ENCODE measurements at regions not wholly inside any gene's neighbourhood (a gene's known extent, or its start where the extent isn't known, plus 50 kb on each side); places are given as distances from the start of the nearest gene placed in this dataset.

GRCh38 chr4:175983636-175984035 lies 82.0 kb upstream of the WDR17 start:
- no peaks in the 10 kb centered on the region for H3K4me1 ChIP-seq (ENCODE audit: low read depth)
- no peaks in the 10 kb centered on the region for H3K36me3 ChIP-seq
- no peaks in the 10 kb centered on the region for H3K27me3 ChIP-seq
- H3K27ac ChIP-seq = no peak overlapping the region
- no peak for TF ChIP-seq CTCF (IDR thresholded peaks at IDR 0.05; ENCODE audit: low read depth, low read length)
- H3K9me3 ChIP-seq (ENCODE audit: low read depth) = no peaks in the 10 kb centered on the region
- no peak overlapping the region for H3K4me3 ChIP-seq
- DNase-seq (ENCODE audit: low read depth in 1 of 2, low spot score in 1 of 2) = no peak

GRCh38 chr4:175986668-175987067 lies 79.0 kb upstream of the WDR17 start:
- no peak overlapping the region for H3K4me3 ChIP-seq
- TF ChIP-seq CTCF (IDR thresholded peaks at IDR 0.05; ENCODE audit: low read depth, low read length) = no peak
- no peak for DNase-seq (ENCODE audit: low read depth in 1 of 2, low spot score in 1 of 2)
- H3K27me3 ChIP-seq = no peaks in the 10 kb centered on the region
- H3K27ac ChIP-seq = no peak overlapping the region
- H3K9me3 ChIP-seq (ENCODE audit: low read depth) = no peaks in the 10 kb centered on the region
- no peaks in the 10 kb centered on the region for H3K36me3 ChIP-seq
- H3K4me1 ChIP-seq (ENCODE audit: low read depth) = no peaks in the 10 kb centered on the region

GRCh38 chr4:175988511-175988910 lies 77.1 kb upstream of the WDR17 start:
- H3K27me3 ChIP-seq = no peaks in the 10 kb centered on the region
- no peaks in the 10 kb centered on the region for H3K36me3 ChIP-seq
- DNase-seq (ENCODE audit: low read depth in 1 of 2, low spot score in 1 of 2) = no peak
- no peaks in the 10 kb centered on the region for H3K9me3 ChIP-seq (ENCODE audit: low read depth)
- no peak overlapping the region for H3K27ac ChIP-seq
- no peaks in the 10 kb centered on the region for H3K4me1 ChIP-seq (ENCODE audit: low read depth)
- H3K4me3 ChIP-seq = no peak overlapping the region
- TF ChIP-seq CTCF (IDR thresholded peaks at IDR 0.05; ENCODE audit: low read depth, low read length) = no peak

- TF ChIP-seq CTCF (IDR thresholded peaks at IDR 0.05; ENCODE audit: low read depth, low read length) = no peak
- no peak overlapping the region for H3K4me3 ChIP-seq
- no peak overlapping the region for H3K27ac ChIP-seq
- H3K27me3 ChIP-seq = no peaks in the 10 kb centered on the region
- no peaks in the 10 kb centered on the region for H3K36me3 ChIP-seq
- H3K4me1 ChIP-seq (ENCODE audit: low read depth) = no peaks in the 10 kb centered on the region
- H3K9me3 ChIP-seq (ENCODE audit: low read depth) = no peaks in the 10 kb centered on the region
- no peak for DNase-seq (ENCODE audit: low read depth in 1 of 2, low spot score in 1 of 2)
Observed at GRCh38 chr4:175996206-175996605, 69.4 kb upstream of the WDR17 start.

- no peak for DNase-seq (ENCODE audit: low read depth in 1 of 2, low spot score in 1 of 2)
- no peaks in the 10 kb centered on the region for H3K9me3 ChIP-seq (ENCODE audit: low read depth)
- H3K36me3 ChIP-seq = no peaks in the 10 kb centered on the region
- TF ChIP-seq CTCF (IDR thresholded peaks at IDR 0.05; ENCODE audit: low read depth, low read length) = no peak
- H3K27ac ChIP-seq = no peak overlapping the region
- no peak overlapping the region for H3K4me3 ChIP-seq
- peaks cover 6% of the 10 kb centered on the region for H3K27me3 ChIP-seq
- H3K4me1 ChIP-seq (ENCODE audit: low read depth) = no peaks in the 10 kb centered on the region
Observed at GRCh38 chr4:175997291-175997690, 68.3 kb upstream of the WDR17 start.

- DNase-seq (ENCODE audit: low read depth in 1 of 2, low spot score in 1 of 2) = no peak
- Histone ChIP-seq H3K36me3 (no peaks in the 10 kb centered on the region), H3K9me3 (ENCODE audit: low read depth) (no peaks in the 10 kb centered on the region), H3K4me1 (ENCODE audit: low read depth) (no peaks in the 10 kb centered on the region), H3K27ac (no peak overlapping the region), H3K27me3 (peaks cover 16% of the 10 kb centered on the region), H3K4me3 (no peak overlapping the region)
- TF ChIP-seq CTCF (IDR thresholded peaks at IDR 0.05; ENCODE audit: low read depth, low read length) = no peak
Observed at GRCh38 chr4:175998782-175999181, 66.9 kb upstream of the WDR17 start.

Measured in cardiac muscle cell (in vitro differentiated cells and primary cell).